GM23248 (cell line): ENCODE measurements at regions not wholly inside any gene's neighbourhood (a gene's known extent, or its start where the extent isn't known, plus 50 kb on each side); places are given as distances from the start of the nearest gene placed in this dataset.

Source experiments
- DNase-seq: peaks from one replicate; pipeline ENCODE4 v3.0.0-alpha.2; 2015
- H2AFZ ChIP-seq: fragments of 200-600 bp; sonication (generic); 2 replicates; pipeline ENCODE4 v1.6.1; 2016; ENCODE audit warnings: antibody characterized with exemption
- H3F3A ChIP-seq: fragments of 200-600 bp; sonication (generic); 2 replicates; pipeline ENCODE4 v1.6.1; 2016; ENCODE audit warnings: mild to moderate bottlenecking, antibody characterized with exemption, mixed run types; ENCODE audit not compliant: insufficient read depth
- H3K27ac ChIP-seq: fragments of 200-600 bp; sonication (generic); 2 replicates; pipeline ENCODE4 v1.5.1; 2016; ENCODE audit warnings: mild to moderate bottlenecking
- H3K27me3 ChIP-seq: fragments of 200-600 bp; sonication (generic); replicated peaks from 2 replicates; pipeline ENCODE4 v1.6.1; 2016; ENCODE audit warnings: mild to moderate bottlenecking; ENCODE audit not compliant: insufficient read depth
- H3K36me3 ChIP-seq: fragments of 200-600 bp; sonication (generic); 2 replicates; pipeline ENCODE4 v1.6.1; 2016; ENCODE audit warnings: low read depth, mild to moderate bottlenecking
- H3K4me1 ChIP-seq: fragments of 200-600 bp; sonication (generic); 2 replicates; pipeline ENCODE4 v1.6.1; 2016; ENCODE audit warnings: mild to moderate bottlenecking; ENCODE audit not compliant: insufficient read depth
- H3K4me2 ChIP-seq: fragments of 200-600 bp; sonication (generic); one replicate; pipeline ENCODE4 v1.6.1; 2016; ENCODE audit warnings: mild to moderate bottlenecking; ENCODE audit not compliant: unreplicated experiment
- H3K4me3 ChIP-seq: fragments of 200-600 bp; sonication (generic); 2 replicates; pipeline ENCODE4 v1.5.1; 2016; ENCODE audit warnings: mild to moderate bottlenecking
- H3K79me2 ChIP-seq: fragments of 200-600 bp; sonication (generic); 2 replicates; pipeline ENCODE4 v1.6.1; 2016; ENCODE audit warnings: mild to moderate bottlenecking; ENCODE audit not compliant: insufficient read depth
- H3K9ac ChIP-seq: fragments of 200-600 bp; sonication (generic); 2 replicates; pipeline ENCODE4 v1.6.1; 2016; ENCODE audit warnings: mild to moderate bottlenecking
- H3K9me2 ChIP-seq: fragments of 200-600 bp; sonication (generic); 2 replicates; pipeline ENCODE4 v1.6.1; 2016; ENCODE audit warnings: mixed run types, mild to moderate bottlenecking, moderate library complexity; ENCODE audit not compliant: insufficient read depth
- H3K9me3 ChIP-seq: fragments of 200-600 bp; sonication (generic); one replicate; pipeline ENCODE4 v1.6.1; 2017; ENCODE audit warnings: low read depth
- H4K20me1 ChIP-seq: fragments of 200-600 bp; sonication (generic); 2 replicates; pipeline ENCODE4 v1.6.0; 2016; ENCODE audit not compliant: insufficient read depth
- EZH2 ChIP-seq: fragments of 200-600 bp; sonication (generic); IDR thresholded peaks from 2 replicates; pipeline ENCODE4 v1.6.1; 2018; ENCODE audit warnings: antibody characterized with exemption, mild to moderate bottlenecking; ENCODE audit not compliant: insufficient read depth, poor library complexity, severe bottlenecking
- EZH2phosphoT487 ChIP-seq: fragments of 200-600 bp; sonication (generic); IDR thresholded peaks from 2 replicates; pipeline ENCODE4 v1.6.1; 2018; ENCODE audit warnings: antibody characterized with exemption, moderate library complexity, mild to moderate bottlenecking, low read depth; ENCODE audit not compliant: insufficient read depth
- WGBS, 2 experiments: methylation state at CpG; one replicate each; pipeline ENCODE4 v1.1.6; 2015 to 2017; ENCODE audit warnings: low lambda C conversion rate in 2 of 2, low coverage in 1 of 2; ENCODE audit errors: missing lambda C conversion rate in 2 of 2; 5-methylcytosine and 5-hydroxymethylcytosine counted together
- in situ Hi-C: fragments of 300-500 bp; cut with MboI; formaldehyde crosslinking; loops from 2 replicates; pipeline ENCODE4 v1.15.0; 2020

- no peak overlapping the region for H3K9ac ChIP-seq
- H3K36me3 ChIP-seq: no peaks in the 10 kb centered on the region
- no peaks in the 10 kb centered on the region for H3K79me2 ChIP-seq
- WGBS, 2 experiments: 11 to 32% methylated on average over 1 of the region's 1 CpG
- H3K4me1 ChIP-seq: peaks cover 10% of the 10 kb centered on the region
- in situ Hi-C loops: no loop called here
- H4K20me1 ChIP-seq: no peaks in the 10 kb centered on the region
- H3F3A ChIP-seq: peaks cover 16% of the 10 kb centered on the region
- H3K9me3 ChIP-seq: no peaks in the 10 kb centered on the region
- no peak for TF ChIP-seq EZH2phosphoT487
- no peak for TF ChIP-seq EZH2
- DNase-seq: peak; percentile 67
- no peak overlapping the region for H3K4me3 ChIP-seq
- no peaks in the 10 kb centered on the region for H3K27me3 ChIP-seq
- H3K4me2 ChIP-seq: peak overlapping the region; percentile 57
- peak overlapping the region; percentile 43 for H2AFZ ChIP-seq
- no peaks in the 10 kb centered on the region for H3K9me2 ChIP-seq
- peak overlapping the region; percentile 28 for H3K27ac ChIP-seq
Measured at GRCh38 chr5:83414601-83415000, 56.9 kb upstream of the VCAN start.

DNA sequence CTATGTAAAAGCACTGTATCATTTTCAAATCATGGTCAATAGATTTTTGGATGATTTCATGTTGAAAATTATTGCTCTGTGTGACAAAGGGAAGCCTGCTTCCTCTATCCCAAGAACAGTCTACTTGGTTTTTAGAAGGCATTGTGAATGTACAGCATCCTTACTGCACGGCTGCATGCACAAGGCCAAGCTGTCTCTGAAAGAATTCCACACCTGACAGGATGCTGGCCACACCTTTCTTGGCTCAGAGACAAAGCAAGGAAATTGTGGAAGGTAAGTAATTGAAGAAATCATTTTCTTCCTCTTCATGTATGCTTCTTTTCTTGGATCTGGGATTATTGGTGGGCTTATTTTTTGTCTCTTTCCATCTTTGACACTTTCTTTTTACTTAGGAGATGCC lies 53.7 kb upstream of the VCAN start:
- Histone ChIP-seq H3K9me2 (no peaks in the 10 kb centered on the region), H3K27ac (no peak overlapping the region), H3K27me3 (no peaks in the 10 kb centered on the region), H3K9ac (no peak overlapping the region), H2AFZ (no peak overlapping the region), H3K79me2 (no peaks in the 10 kb centered on the region), H4K20me1 (no peaks in the 10 kb centered on the region), H3F3A (peaks cover 16% of the 10 kb centered on the region), H3K36me3 (no peaks in the 10 kb centered on the region), H3K4me2 (no peak overlapping the region), H3K4me1 (peaks cover 10% of the 10 kb centered on the region), H3K9me3 (no peaks in the 10 kb centered on the region), H3K4me3 (no peak overlapping the region)
- no peak for DNase-seq
- TF ChIP-seq EZH2 (no peak), EZH2phosphoT487 (no peak)
- WGBS, 2 experiments: 63 to 66% methylated on average over 1 of the region's 1 CpG
- in situ Hi-C loops: no loop called here

DNA sequence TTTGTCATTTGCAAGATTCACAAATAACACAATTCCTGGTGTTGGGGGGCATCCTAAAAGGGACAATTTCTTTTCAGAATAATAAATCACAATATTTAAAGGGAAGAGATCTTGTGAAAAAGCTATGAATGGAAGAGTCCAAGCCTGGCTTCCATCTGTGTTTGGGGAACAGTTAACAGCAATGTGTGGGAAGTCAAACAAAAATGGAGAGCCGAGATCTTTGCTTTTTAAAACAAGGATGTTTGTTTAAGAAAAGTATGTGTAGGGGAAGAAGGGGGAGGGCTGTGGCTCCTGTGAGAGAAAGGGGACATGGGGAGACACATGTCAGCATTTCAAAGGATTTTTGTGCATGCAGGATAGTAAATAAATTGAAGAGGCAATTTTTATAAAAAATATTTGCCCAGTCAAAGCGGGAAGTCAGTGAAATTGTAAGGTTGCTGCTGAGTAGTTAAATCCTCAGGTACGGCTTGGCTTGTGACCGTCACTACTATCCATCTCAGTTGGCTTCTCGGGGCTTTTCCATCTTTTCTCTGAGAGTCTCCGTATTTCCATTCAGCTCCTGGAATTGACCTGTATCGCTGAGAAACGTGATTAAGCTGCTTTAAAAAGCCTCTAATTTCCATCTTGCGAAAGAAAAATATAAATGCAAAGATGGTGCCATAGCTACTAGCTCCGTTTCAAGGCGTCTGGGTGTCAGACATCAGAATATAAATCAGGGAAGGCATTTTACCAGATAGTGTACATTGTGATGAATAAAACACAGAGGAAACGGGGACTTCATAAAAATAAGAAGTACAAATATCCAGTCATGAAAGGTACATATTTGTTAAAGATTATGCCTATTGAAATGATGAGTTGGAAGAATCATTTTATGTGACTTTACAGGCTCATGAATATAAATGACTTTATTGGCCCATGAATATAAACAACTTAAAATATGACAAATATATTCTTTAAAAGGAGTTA lies 52.9 kb upstream of the VCAN start:
- WGBS, 2 experiments: 82 to 84% methylated on average over 12 of the region's 12 CpGs
- Histone ChIP-seq H3K9ac (no peak overlapping the region), H3K9me3 (no peaks in the 10 kb centered on the region), H3K4me1 (peaks cover 10% of the 10 kb centered on the region), H3K79me2 (no peaks in the 10 kb centered on the region), H3K9me2 (no peaks in the 10 kb centered on the region), H3K4me3 (no peak overlapping the region), H3F3A (peaks cover 16% of the 10 kb centered on the region), H2AFZ (no peak overlapping the region), H3K27me3 (no peaks in the 10 kb centered on the region), H3K4me2 (no peak overlapping the region), H3K36me3 (no peaks in the 10 kb centered on the region), H3K27ac (no peak overlapping the region), H4K20me1 (no peaks in the 10 kb centered on the region)
- TF ChIP-seq EZH2 (no peak), EZH2phosphoT487 (no peak)
- DNase-seq: no peak
- in situ Hi-C loops: no loop called here
